ENCODE measurements at regions not wholly inside any gene's neighbourhood (a gene's known extent, or its start where the extent isn't known, plus 50 kb on each side); places are given as distances from the start of the nearest gene placed in this dataset.

DNA sequence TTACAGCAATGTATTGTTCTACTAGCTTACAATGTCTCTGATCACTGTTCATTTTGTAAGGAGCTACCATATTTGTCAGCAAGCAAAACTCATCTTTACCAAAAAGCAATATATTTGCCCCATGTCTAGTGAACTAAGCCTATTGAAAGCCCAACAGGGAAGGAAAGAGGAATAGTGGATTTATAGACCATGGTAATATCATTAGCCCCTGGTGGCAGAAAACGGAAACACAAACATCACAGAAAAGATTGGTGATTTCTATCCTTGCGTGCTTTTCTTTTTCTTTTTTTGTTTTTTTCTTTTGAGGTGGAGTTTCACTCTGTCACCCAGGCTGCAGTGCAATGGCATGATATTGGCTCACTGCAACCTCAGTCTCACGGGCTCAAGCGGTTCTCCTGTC lies 1562.4 kb upstream of the TMEM132C start:
- Mint-ChIP-seq H3K9me3 (ENCODE audit: low read depth) (no peaks in the 10 kb centered on the region), H3K4me3 (no peak overlapping the region), H3K36me3 (no peaks in the 10 kb centered on the region), H3K27me3 (no peaks in the 10 kb centered on the region), H3K4me1 (ENCODE audit: low read depth) (no peaks in the 10 kb centered on the region), H3K27ac (no peak overlapping the region)

- Mint-ChIP-seq H3K27me3 (no peaks in the 10 kb centered on the region), H3K27ac (no peak overlapping the region), H3K9me3 (ENCODE audit: low read depth) (no peaks in the 10 kb centered on the region), H3K4me1 (ENCODE audit: low read depth) (no peaks in the 10 kb centered on the region), H3K36me3 (no peaks in the 10 kb centered on the region), H3K4me3 (no peak overlapping the region)
Measured at GRCh38 chr12:126706300-126706699, 1560.7 kb upstream of the TMEM132C start.

DNA sequence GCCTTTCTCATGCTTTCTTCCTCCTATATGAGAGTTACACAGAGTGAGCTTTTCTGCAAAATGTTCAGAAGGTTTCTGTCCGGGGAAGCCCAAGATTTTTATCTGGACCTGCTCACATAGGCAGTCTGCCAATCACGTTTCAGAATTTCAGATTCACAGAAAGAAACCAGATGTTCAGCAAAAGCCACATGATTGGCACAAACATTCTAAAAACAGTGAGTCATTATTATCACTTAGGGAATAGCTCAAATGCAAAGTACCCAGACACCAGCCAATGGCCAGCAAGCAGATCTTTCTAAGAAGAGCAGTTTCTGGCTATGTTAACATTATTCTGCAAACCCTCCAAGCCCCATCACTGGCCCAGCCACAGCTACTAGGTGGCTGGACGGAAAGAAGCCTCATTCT lies 1558.5 kb upstream of the TMEM132C start:
- no peaks in the 10 kb centered on the region for H3K36me3 Mint-ChIP-seq
- no peak overlapping the region for H3K4me3 Mint-ChIP-seq
- H3K27ac Mint-ChIP-seq = no peak overlapping the region
- H3K9me3 Mint-ChIP-seq (ENCODE audit: low read depth) = no peaks in the 10 kb centered on the region
- H3K4me1 Mint-ChIP-seq (ENCODE audit: low read depth) = no peaks in the 10 kb centered on the region
- peaks cover 2% of the 10 kb centered on the region for H3K27me3 Mint-ChIP-seq

GRCh38 chr12:126718365-126718764 lies 1548.6 kb upstream of the TMEM132C start:
- no peak overlapping the region for H3K27ac Mint-ChIP-seq
- H3K27me3 Mint-ChIP-seq = no peaks in the 10 kb centered on the region
- peaks cover 5% of the 10 kb centered on the region for H3K9me3 Mint-ChIP-seq (ENCODE audit: low read depth)

DNA sequence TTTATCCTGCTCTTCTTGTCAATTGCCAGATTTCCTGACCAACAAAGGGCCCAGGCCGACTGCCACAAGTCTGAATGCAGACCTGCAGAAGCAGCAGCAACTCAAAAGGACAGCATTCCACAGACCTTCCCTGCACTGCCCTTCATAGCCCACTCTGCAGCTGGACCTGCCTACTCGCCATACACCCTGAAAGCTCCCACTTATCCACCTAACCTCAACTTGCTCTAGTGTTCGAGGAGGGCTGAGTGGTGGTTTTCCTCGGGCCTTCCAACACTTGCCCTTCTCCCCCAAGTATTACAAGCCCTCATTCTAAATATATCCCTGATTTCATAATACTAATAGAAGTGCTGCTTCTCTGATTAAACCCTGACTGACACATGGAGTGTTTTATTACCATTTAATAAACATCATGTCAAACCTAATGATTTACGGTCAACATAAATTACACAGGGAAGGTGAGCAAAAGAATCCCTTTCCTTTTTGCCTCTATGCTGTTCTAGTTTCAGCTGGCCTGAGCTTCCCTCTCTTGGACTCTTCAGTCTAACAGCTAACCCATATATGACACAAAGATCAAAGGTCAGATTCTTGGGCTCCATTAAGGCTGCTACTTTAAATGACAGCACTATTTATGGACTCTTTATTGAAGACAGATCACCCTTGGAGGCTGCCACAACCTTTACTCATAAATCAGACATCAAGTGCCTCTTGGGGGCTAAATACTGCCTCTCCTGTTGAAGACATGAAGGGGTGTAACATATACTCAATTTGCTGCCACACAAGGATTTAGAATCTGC lies 1546.9 kb upstream of the TMEM132C start:
- Mint-ChIP-seq H3K27me3 (peaks cover 2% of the 10 kb centered on the region), H3K36me3 (no peaks in the 10 kb centered on the region), H3K4me1 (ENCODE audit: low read depth) (no peaks in the 10 kb centered on the region), H3K27ac (no peak overlapping the region), H3K4me3 (no peak overlapping the region), H3K9me3 (ENCODE audit: low read depth) (peaks cover 5% of the 10 kb centered on the region)

More at GRCh38 chr12:126718365-126718764, 1548.6 kb upstream of the TMEM132C start:
- Mint-ChIP-seq H3K36me3 (no peaks in the 10 kb centered on the region), H3K4me3 (no peak overlapping the region), H3K4me1 (ENCODE audit: low read depth) (no peaks in the 10 kb centered on the region)

DNA sequence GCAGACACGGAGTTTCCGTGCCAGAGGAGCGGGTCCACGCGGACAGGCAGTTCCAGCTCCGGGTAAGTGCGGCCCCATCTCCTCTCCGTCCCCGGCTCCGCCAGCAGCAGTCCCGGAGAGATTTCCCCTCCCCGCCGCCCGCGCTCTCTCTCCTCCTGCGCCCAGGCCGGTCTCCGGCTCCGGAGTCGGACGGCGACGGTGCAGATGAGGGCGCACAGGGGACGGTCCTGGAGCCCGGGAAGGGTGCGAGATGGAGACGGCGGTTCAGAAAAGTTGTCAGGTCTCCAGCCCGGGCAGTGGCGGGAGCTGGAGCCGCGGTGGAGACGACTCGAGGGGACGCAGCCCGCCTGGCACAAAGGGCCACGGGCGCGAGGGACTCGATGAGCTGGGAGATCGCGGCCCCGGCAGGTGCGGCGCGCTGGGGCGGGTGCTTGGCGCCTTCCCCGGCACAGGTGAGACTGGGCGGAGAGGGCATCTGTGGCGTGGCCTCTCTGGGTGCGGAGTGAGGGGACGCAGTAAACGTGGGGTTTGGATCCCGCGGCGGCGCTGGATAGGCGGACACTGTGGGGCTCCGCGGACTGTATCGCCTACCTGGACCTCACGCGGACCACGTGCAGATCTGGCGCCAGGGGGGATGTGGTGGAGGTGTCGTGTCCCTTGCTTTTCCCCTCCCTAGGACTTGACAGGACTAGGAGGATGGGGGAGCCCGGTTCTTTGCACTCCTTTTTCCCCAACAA lies 1540.3 kb upstream of the TMEM132C start:
- H3K9me3 Mint-ChIP-seq (ENCODE audit: low read depth) = no peaks in the 10 kb centered on the region
- H3K36me3 Mint-ChIP-seq = no peaks in the 10 kb centered on the region
- no peak overlapping the region for H3K27ac Mint-ChIP-seq
- no peak overlapping the region for H3K4me3 Mint-ChIP-seq
- peaks cover 15% of the 10 kb centered on the region for H3K27me3 Mint-ChIP-seq
- peaks cover 3% of the 10 kb centered on the region for H3K4me1 Mint-ChIP-seq (ENCODE audit: low read depth)

DNA sequence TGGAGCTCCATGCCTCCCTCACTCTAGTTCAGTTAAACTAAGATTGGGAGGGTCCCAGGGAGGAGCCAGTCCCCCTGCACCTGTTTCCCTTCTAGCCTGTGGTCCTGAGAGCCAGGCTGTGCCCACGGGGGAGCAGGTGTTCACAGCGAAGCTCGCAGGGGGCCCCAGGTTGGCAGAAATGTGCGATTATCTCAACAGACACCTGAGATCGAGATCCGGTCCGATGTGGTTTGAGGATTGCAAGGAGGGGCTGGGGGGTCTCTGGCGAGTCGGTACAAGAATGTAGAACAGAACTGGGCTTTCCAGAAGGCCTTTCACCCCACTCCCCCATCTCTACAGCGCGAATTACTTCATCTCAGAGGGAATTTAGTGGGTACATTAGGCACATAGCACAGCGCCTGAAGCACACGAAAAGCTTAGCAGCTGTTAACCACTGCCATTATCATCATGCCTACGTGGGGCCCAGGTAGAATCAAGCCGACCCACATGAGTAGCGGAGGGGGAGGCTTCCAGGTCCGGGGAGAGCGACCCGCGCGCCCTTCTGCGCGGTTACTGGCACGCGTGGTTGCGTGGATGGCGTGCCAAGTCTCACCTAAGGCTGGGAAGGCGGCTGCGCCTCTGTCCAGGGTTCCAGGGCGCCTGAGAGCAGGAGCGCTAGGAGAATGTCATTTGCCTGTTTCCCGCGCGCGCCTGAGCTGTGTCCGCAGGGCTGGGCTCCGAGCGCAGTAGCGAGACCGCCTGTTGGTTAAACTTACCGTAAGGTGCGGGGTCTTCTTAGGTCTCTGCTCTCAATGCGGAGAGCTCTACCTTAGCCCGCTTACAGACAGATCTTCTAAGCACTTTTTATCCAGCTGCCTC lies 1539.5 kb upstream of the TMEM132C start:
- Mint-ChIP-seq H3K4me1 (ENCODE audit: low read depth) (peaks cover 3% of the 10 kb centered on the region), H3K9me3 (ENCODE audit: low read depth) (no peaks in the 10 kb centered on the region), H3K27me3 (peaks cover 15% of the 10 kb centered on the region), H3K4me3 (peak overlapping the region; percentile 3), H3K27ac (no peak overlapping the region), H3K36me3 (no peaks in the 10 kb centered on the region)

GRCh38 chr12:126734296-126734695 lies 1532.7 kb upstream of the TMEM132C start:
- peaks cover 3% of the 10 kb centered on the region for H3K27me3 Mint-ChIP-seq
- H3K4me1 Mint-ChIP-seq (ENCODE audit: low read depth) = no peaks in the 10 kb centered on the region
- no peak overlapping the region for H3K4me3 Mint-ChIP-seq
- H3K9me3 Mint-ChIP-seq (ENCODE audit: low read depth) = no peaks in the 10 kb centered on the region
- H3K27ac Mint-ChIP-seq = no peak overlapping the region
- H3K36me3 Mint-ChIP-seq = no peaks in the 10 kb centered on the region

- Mint-ChIP-seq H3K9me3 (ENCODE audit: low read depth) (no peaks in the 10 kb centered on the region), H3K27me3 (peaks cover 1% of the 10 kb centered on the region), H3K4me3 (no peak overlapping the region), H3K4me1 (ENCODE audit: low read depth) (no peaks in the 10 kb centered on the region), H3K27ac (no peak overlapping the region), H3K36me3 (no peaks in the 10 kb centered on the region)
Measured at GRCh38 chr12:126734710-126735109, 1532.3 kb upstream of the TMEM132C start.

GRCh38 chr12:126741536-126742240 lies 1525.3 kb upstream of the TMEM132C start:
- Mint-ChIP-seq H3K4me3 (no peak overlapping the region), H3K27me3 (no peaks in the 10 kb centered on the region), H3K27ac (no peak overlapping the region), H3K36me3 (no peaks in the 10 kb centered on the region), H3K9me3 (ENCODE audit: low read depth) (no peaks in the 10 kb centered on the region), H3K4me1 (ENCODE audit: low read depth) (no peaks in the 10 kb centered on the region)

DNA sequence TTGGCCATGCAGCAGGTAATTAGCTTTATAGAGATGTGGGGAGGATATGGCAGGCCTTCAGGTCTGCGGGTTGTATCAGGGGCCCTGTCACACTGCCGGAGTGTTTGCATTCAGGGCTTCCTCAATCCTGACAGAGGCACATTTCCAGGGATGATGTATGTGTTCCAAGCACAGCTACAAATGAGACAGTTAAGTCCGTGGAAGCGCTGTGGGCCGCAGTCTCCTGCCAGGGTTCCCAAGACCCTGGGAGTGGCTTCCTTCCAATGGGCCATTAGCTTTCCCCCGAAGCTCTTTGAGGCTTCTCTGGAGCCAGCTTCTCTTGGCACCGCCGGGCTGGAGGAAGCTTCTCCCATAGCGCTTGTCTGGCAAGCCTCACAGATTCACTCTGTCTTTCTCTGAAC lies 1524.7 kb upstream of the TMEM132C start:
- Mint-ChIP-seq H3K36me3 (no peaks in the 10 kb centered on the region), H3K4me1 (ENCODE audit: low read depth) (no peaks in the 10 kb centered on the region), H3K4me3 (no peak overlapping the region), H3K27ac (no peak overlapping the region), H3K9me3 (ENCODE audit: low read depth) (no peaks in the 10 kb centered on the region), H3K27me3 (no peaks in the 10 kb centered on the region)

GRCh38 chr12:126747530-126748149 lies 1519.3 kb upstream of the TMEM132C start:
- H3K27ac Mint-ChIP-seq = no peak overlapping the region
- H3K4me1 Mint-ChIP-seq (ENCODE audit: low read depth) = no peaks in the 10 kb centered on the region
- no peaks in the 10 kb centered on the region for H3K9me3 Mint-ChIP-seq (ENCODE audit: low read depth)
- H3K36me3 Mint-ChIP-seq = no peaks in the 10 kb centered on the region
- H3K27me3 Mint-ChIP-seq = peaks cover 3% of the 10 kb centered on the region
- no peak overlapping the region for H3K4me3 Mint-ChIP-seq

DNA sequence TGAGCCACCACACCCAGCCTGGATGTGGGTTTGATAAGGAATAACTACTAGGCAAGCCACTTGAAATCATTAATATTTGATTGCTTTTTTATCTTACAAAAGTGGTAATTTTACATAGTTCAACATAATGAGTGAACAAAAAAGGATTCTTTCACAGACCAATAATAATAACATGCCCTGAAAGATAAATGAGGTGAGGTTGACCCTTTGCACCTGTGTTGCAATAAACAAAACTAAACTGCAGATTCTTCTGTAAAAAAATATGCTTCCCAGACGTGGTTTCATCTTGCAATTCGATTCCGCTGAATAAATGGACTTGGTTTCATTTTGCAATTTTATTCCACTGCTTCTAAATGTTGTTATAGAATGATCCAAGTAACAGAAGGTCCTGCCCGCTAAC lies 1514.9 kb upstream of the TMEM132C start:
- Mint-ChIP-seq H3K9me3 (ENCODE audit: low read depth) (no peaks in the 10 kb centered on the region), H3K27ac (no peak overlapping the region), H3K27me3 (peaks cover 10% of the 10 kb centered on the region), H3K4me1 (ENCODE audit: low read depth) (no peaks in the 10 kb centered on the region), H3K36me3 (no peaks in the 10 kb centered on the region), H3K4me3 (no peak overlapping the region)

- H3K4me3 Mint-ChIP-seq = no peak overlapping the region
- H3K36me3 Mint-ChIP-seq = peaks cover 4% of the 10 kb centered on the region
- peaks cover 3% of the 10 kb centered on the region for H3K4me1 Mint-ChIP-seq (ENCODE audit: low read depth)
- H3K9me3 Mint-ChIP-seq (ENCODE audit: low read depth) = peaks cover 5% of the 10 kb centered on the region
- H3K27me3 Mint-ChIP-seq = peaks cover 7% of the 10 kb centered on the region
- no peak overlapping the region for H3K27ac Mint-ChIP-seq
Measured at GRCh38 chr12:126757326-126757725, 1509.6 kb upstream of the TMEM132C start.
